ENCODE measurements at regions not wholly inside any gene's neighbourhood (a gene's known extent, or its start where the extent isn't known, plus 50 kb on each side); places are given as distances from the start of the nearest gene placed in this dataset.

DNA sequence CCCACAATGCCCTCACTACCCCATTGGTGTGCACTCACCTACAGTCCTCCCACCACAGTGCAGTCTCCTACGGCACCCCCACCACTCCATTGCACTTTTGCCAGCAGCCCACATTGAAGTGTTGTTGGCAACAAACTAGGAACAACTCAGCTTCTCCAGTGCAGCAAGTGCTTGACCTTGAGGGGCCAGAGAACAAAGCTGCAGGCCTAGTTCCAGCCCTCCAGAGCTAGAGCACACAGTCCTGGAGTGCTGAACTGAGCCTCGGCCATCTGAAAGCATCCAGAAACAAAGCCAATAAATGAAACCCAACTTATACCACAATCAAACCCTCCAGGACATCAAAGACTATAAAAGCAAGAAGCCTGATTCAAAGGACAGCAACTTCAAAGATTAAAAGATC is 129.9 kb downstream of the C1orf94 start:
- Histone ChIP-seq H3K4me1 (no peaks in the 10 kb centered on the region), H3K9me3 (no peaks in the 10 kb centered on the region), H3K27me3 (replicated peaks; ENCODE audit: control insufficient read depth, insufficient read depth, low read length) (no peaks in the 10 kb centered on the region), H3K36me3 (ENCODE audit: control insufficient read depth, insufficient read depth, low read length) (no peaks in the 10 kb centered on the region), H3K4me3 (ENCODE audit: low read depth, low read length) (no peak overlapping the region)
- BruUV-seq (replicated peaks): no TSS peak
- intact Hi-C loops (cut with micrococcal nuclease; ENCODE audit: unreplicated experiment): no loop called here
- TF ChIP-seq CTCF (IDR thresholded peaks at IDR 0.05; ENCODE audit: insufficient read depth in 1 of 2, low read depth in 1 of 2, low read length in 1 of 2, severe bottlenecking in 1 of 2, unreplicated experiment in 1 of 2): no peak
- Mint-ChIP-seq H3K4me3 (ENCODE audit: unreplicated experiment) (no peak overlapping the region), H3K9me3 (ENCODE audit: unreplicated experiment) (peaks cover 18% of the 10 kb centered on the region), H3K27ac (ENCODE audit: unreplicated experiment) (no peak overlapping the region), H3K36me3 (ENCODE audit: insufficient read depth, unreplicated experiment) (no peaks in the 10 kb centered on the region), H3K4me1 (ENCODE audit: low read depth, unreplicated experiment) (no peaks in the 10 kb centered on the region), H3K27me3 (ENCODE audit: insufficient read depth, unreplicated experiment) (peaks cover 9% of the 10 kb centered on the region)
- ChIA-PET POLR2A (no interaction called here), CTCF (no interaction called here)
- no peak for DNase-seq

DNA sequence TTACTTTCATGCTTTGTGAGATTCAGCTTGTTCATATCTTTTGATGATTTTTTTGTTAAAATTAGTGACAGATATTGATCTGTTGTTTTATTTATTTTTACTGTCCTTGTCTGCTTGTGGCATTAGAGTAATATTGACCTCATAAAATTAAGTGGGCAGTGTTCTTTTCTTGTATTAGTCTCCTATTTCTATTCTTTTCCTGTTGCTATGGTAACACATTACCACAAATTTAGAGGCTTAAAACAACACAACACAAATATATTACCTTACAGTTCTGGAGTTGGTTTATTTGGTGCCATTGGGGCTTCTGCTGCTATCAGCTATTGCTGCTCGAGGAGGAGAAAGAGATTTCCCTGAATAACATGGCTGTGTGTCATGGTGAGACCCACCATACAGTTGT is 135.7 kb downstream of the C1orf94 start:
- peaks cover 17% of the 10 kb centered on the region for H3K9me3 Mint-ChIP-seq (ENCODE audit: unreplicated experiment)

GRCh38 chr1:34315974-34316373 is 139.3 kb downstream of the C1orf94 start:
- intact Hi-C loops (cut with micrococcal nuclease; ENCODE audit: unreplicated experiment): no loop called here
- H3K27ac Mint-ChIP-seq (ENCODE audit: unreplicated experiment): no peak overlapping the region
- H3K4me1 Mint-ChIP-seq (ENCODE audit: low read depth, unreplicated experiment): no peaks in the 10 kb centered on the region
- no peaks in the 10 kb centered on the region for H3K4me1 ChIP-seq
- BruUV-seq (replicated peaks): no TSS peak
- H3K9me3 ChIP-seq: no peaks in the 10 kb centered on the region
- DNase-seq: no peak
- POLR2A ChIA-PET: no interaction called here
- H3K27me3 Mint-ChIP-seq (ENCODE audit: insufficient read depth, unreplicated experiment): no peaks in the 10 kb centered on the region
- peaks cover 10% of the 10 kb centered on the region for H3K9me3 Mint-ChIP-seq (ENCODE audit: unreplicated experiment)
- H3K27me3 ChIP-seq (replicated peaks; ENCODE audit: control insufficient read depth, insufficient read depth, low read length): no peaks in the 10 kb centered on the region
- CTCF ChIA-PET: no interaction called here
- H3K36me3 ChIP-seq (ENCODE audit: control insufficient read depth, insufficient read depth, low read length): no peaks in the 10 kb centered on the region
- H3K4me3 ChIP-seq (ENCODE audit: low read depth, low read length): no peak overlapping the region
- H3K36me3 Mint-ChIP-seq (ENCODE audit: insufficient read depth, unreplicated experiment): no peaks in the 10 kb centered on the region
- H3K4me3 Mint-ChIP-seq (ENCODE audit: unreplicated experiment): no peak overlapping the region
- no peak for TF ChIP-seq CTCF (IDR thresholded peaks at IDR 0.05; ENCODE audit: insufficient read depth in 1 of 2, low read depth in 1 of 2, low read length in 1 of 2, severe bottlenecking in 1 of 2, unreplicated experiment in 1 of 2)

More for the DNA sequence above, 135.7 kb downstream of the C1orf94 start:
- no peaks in the 10 kb centered on the region for H3K36me3 ChIP-seq (ENCODE audit: control insufficient read depth, insufficient read depth, low read length)
- intact Hi-C loops (cut with micrococcal nuclease; ENCODE audit: unreplicated experiment): no loop called here
- no peak overlapping the region for H3K4me3 Mint-ChIP-seq (ENCODE audit: unreplicated experiment)
- no peaks in the 10 kb centered on the region for H3K36me3 Mint-ChIP-seq (ENCODE audit: insufficient read depth, unreplicated experiment)
- peaks cover 5% of the 10 kb centered on the region for H3K27me3 Mint-ChIP-seq (ENCODE audit: insufficient read depth, unreplicated experiment)
- H3K27me3 ChIP-seq (replicated peaks; ENCODE audit: control insufficient read depth, insufficient read depth, low read length): no peaks in the 10 kb centered on the region
- H3K4me1 ChIP-seq: no peaks in the 10 kb centered on the region
- no peak overlapping the region for H3K4me3 ChIP-seq (ENCODE audit: low read depth, low read length)
- ChIA-PET POLR2A (no interaction called here), CTCF (no interaction called here)
- H3K9me3 ChIP-seq: no peaks in the 10 kb centered on the region
- no peak for TF ChIP-seq CTCF (IDR thresholded peaks at IDR 0.05; ENCODE audit: insufficient read depth in 1 of 2, low read depth in 1 of 2, low read length in 1 of 2, severe bottlenecking in 1 of 2, unreplicated experiment in 1 of 2)
- no peak for DNase-seq
- BruUV-seq (replicated peaks): no TSS peak
- H3K4me1 Mint-ChIP-seq (ENCODE audit: low read depth, unreplicated experiment): no peaks in the 10 kb centered on the region
- no peak overlapping the region for H3K27ac Mint-ChIP-seq (ENCODE audit: unreplicated experiment)
